Right lobe of liver (tissue), 4 donors: ENCODE measurements at regions not wholly inside any gene's neighbourhood (a gene's known extent, or its start where the extent isn't known, plus 50 kb on each side); places are given as distances from the start of the nearest gene placed in this dataset.

Experiments used
- POLR2A ChIP-seq: fragments of 450-650 bp; IDR thresholded peaks from one replicate; pipeline ENCODE4 v1.6.1; 2017; ENCODE audit warnings: antibody characterized with exemption, mild to moderate bottlenecking
- TF ChIP-seq, protein P1 (sequence below), 4 donors: fragments of 200-600 bp in 3 of 4; fragments of 450-650 bp in 1 of 4; IDR thresholded peaks; one replicate each; pipeline versions ENCODE4 v1.5.1 to v1.8.0; 2016 to 2022; ENCODE audit warnings: antibody characterized with exemption in 4 of 4, mild to moderate bottlenecking in 2 of 4
- donor health status: DM: no; HTN: no; CAD: no.
- donor health status: DM: no; HTN: no; CAD: no.
- donor health status: DM: no; HTN: yes; CAD: no.

DNA sequence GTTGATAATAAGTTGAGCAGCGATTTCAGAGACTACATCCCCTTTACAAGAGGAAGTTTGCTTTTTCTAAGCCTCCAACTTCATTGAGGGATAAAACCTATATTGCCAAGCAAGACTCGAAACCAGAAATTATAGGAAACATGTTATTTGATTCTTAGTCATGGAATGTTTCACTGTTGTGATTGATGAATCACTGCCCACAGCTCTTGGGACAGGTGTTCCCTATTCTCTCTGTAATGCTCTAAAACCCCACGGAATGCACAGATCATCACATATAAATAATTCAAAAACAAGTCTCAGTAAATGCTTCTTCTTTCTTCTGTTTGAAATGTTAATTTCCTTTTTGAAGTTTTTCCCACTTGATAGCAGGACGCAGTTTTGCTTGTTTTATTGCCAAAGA lies 809.5 kb upstream of the GOT2 start:
- TF ChIP-seq, protein P1, sequence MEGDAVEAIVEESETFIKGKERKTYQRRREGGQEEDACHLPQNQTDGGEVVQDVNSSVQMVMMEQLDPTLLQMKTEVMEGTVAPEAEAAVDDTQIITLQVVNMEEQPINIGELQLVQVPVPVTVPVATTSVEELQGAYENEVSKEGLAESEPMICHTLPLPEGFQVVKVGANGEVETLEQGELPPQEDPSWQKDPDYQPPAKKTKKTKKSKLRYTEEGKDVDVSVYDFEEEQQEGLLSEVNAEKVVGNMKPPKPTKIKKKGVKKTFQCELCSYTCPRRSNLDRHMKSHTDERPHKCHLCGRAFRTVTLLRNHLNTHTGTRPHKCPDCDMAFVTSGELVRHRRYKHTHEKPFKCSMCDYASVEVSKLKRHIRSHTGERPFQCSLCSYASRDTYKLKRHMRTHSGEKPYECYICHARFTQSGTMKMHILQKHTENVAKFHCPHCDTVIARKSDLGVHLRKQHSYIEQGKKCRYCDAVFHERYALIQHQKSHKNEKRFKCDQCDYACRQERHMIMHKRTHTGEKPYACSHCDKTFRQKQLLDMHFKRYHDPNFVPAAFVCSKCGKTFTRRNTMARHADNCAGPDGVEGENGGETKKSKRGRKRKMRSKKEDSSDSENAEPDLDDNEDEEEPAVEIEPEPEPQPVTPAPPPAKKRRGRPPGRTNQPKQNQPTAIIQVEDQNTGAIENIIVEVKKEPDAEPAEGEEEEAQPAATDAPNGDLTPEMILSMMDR (IDR thresholded peaks at IDR 0.05), result no peak
- TF ChIP-seq POLR2A, result no peak
